ENCODE measurements at regions not wholly inside any gene's neighbourhood (a gene's known extent, or its start where the extent isn't known, plus 50 kb on each side); places are given as distances from the start of the nearest gene placed in this dataset.

DNA sequence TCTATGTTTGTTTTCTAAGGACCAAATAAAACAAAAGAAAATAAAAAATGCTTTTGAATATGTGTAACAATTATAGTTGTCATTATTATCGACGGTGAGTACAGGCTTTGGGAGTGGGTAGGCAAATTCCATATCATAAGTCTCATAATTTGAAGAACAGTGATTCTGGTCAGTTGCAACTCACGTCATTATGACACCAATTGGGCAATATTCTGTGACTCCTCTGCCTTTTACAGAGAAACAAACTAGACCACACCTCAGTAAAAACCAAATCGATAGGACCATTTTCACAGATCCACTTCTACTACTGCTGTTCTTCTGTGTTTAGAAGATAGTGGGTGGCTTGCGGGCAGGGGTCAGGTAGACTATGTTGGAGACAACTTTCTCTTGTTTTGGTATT lies 250.1 kb downstream of the C4orf33 start:
- TF ChIP-seq, protein P1, sequence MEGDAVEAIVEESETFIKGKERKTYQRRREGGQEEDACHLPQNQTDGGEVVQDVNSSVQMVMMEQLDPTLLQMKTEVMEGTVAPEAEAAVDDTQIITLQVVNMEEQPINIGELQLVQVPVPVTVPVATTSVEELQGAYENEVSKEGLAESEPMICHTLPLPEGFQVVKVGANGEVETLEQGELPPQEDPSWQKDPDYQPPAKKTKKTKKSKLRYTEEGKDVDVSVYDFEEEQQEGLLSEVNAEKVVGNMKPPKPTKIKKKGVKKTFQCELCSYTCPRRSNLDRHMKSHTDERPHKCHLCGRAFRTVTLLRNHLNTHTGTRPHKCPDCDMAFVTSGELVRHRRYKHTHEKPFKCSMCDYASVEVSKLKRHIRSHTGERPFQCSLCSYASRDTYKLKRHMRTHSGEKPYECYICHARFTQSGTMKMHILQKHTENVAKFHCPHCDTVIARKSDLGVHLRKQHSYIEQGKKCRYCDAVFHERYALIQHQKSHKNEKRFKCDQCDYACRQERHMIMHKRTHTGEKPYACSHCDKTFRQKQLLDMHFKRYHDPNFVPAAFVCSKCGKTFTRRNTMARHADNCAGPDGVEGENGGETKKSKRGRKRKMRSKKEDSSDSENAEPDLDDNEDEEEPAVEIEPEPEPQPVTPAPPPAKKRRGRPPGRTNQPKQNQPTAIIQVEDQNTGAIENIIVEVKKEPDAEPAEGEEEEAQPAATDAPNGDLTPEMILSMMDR (IDR thresholded peaks at IDR 0.05): no peak
- TF ChIP-seq POLR2AphosphoS5 (IDR thresholded peaks at IDR 0.05): no peak

All from gastroesophageal sphincter (tissue), 3 donors.